ENCODE measurements at regions not wholly inside any gene's neighbourhood (a gene's known extent, or its start where the extent isn't known, plus 50 kb on each side); places are given as distances from the start of the nearest gene placed in this dataset.

DNA sequence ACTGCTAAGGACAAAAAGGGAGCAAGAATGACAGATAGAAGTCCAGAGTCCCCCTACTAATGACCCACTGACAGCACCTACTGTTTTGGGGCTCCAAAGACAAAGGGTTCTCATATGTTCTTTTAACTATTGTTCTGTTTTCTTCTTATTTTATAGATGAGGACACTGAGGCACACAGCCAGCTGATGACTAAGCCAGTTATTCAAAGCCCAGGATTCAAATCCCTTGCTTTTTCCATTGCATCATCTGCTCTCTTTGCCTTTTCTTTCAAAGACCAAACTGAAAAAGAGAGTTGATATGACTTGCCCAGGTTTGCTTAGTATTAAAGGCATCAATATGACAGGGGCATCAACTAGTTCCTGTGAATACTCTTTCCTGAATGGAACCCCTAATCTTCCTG lies 299.8 kb downstream of the LRATD1 start:
- TF ChIP-seq, protein P1, sequence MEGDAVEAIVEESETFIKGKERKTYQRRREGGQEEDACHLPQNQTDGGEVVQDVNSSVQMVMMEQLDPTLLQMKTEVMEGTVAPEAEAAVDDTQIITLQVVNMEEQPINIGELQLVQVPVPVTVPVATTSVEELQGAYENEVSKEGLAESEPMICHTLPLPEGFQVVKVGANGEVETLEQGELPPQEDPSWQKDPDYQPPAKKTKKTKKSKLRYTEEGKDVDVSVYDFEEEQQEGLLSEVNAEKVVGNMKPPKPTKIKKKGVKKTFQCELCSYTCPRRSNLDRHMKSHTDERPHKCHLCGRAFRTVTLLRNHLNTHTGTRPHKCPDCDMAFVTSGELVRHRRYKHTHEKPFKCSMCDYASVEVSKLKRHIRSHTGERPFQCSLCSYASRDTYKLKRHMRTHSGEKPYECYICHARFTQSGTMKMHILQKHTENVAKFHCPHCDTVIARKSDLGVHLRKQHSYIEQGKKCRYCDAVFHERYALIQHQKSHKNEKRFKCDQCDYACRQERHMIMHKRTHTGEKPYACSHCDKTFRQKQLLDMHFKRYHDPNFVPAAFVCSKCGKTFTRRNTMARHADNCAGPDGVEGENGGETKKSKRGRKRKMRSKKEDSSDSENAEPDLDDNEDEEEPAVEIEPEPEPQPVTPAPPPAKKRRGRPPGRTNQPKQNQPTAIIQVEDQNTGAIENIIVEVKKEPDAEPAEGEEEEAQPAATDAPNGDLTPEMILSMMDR (IDR thresholded peaks at IDR 0.05 in 4 of 5, conservative IDR thresholded peaks at IDR 0.05 in 1 of 5) = no peak
- TF ChIP-seq POLR2A (IDR thresholded peaks at IDR 0.05) = no peak

Data from gastrocnemius medialis (tissue), 4 donors.